HEK293 (cell line): ENCODE measurements at regions not wholly inside any gene's neighbourhood (a gene's known extent, or its start where the extent isn't known, plus 50 kb on each side); places are given as distances from the start of the nearest gene placed in this dataset.

Experiments used
- CTCF ChIA-PET: fragments of 350-600 bp; formaldehyde crosslinking; extraction: SDS; loops from one replicate; lab custom pipeline; 2021; ENCODE audit warnings: antibody characterized with exemption; lab: Yijun Ruan, JAX
- POLR2A ChIA-PET: fragments of 300-600 bp; formaldehyde crosslinking; extraction: SDS; loops from one replicate; lab custom pipeline; 2020; ENCODE audit warnings: antibody characterized with exemption, inconsistent platforms; lab: Yijun Ruan, JAX
- H3K27ac ChIP-seq: fragments of 200-500 bp; sonication (Bioruptor generic); 2 replicates; pipeline ENCODE4 v1.5.1; 2014; ENCODE audit warnings: low read depth, low read length, control low read depth, inconsistent platforms; ENCODE audit errors: extremely low read depth
- H3K36me3 ChIP-seq, 2 experiments: fragments of 200-500 bp in 1 of 2; sonication (Bioruptor generic) in 1 of 2; 1 replicate in 1 of 2; 2 replicates in 1 of 2; pipeline ENCODE4 v1.5.1; 2014 to 2017; ENCODE audit warnings: inconsistent platforms in 2 of 2, low read length in 2 of 2; ENCODE audit not compliant: control insufficient read depth in 2 of 2, insufficient read depth in 1 of 2
- H3K4me1 ChIP-seq: fragments of 200-500 bp; sonication (Bioruptor generic); 2 replicates; pipeline ENCODE4 v1.5.1; 2014; ENCODE audit warnings: mild to moderate bottlenecking, low read length, inconsistent platforms; ENCODE audit not compliant: control insufficient read depth, insufficient read depth
- H3K4me3 ChIP-seq: 2 replicates; pipeline ENCODE4 v1.5.1; 2011; ENCODE audit warnings: low read depth, mild to moderate bottlenecking, control low read depth, low read length, moderate library complexity
- H3K9me3 ChIP-seq: fragments of 200-500 bp; sonication (Bioruptor generic); 2 replicates; pipeline ENCODE4 v1.5.1; 2014; ENCODE audit warnings: low read depth, low read length, inconsistent platforms; ENCODE audit not compliant: control insufficient read depth, insufficient read depth
- ATF2 ChIP-seq: fragments of 450-650 bp; formaldehyde crosslinking; IDR thresholded peaks from 2 replicates; pipeline ENCODE4 v1.5.1; 2016; ENCODE audit warnings: missing biosample characterization, missing genetic modification characterization, low read depth
- KLF1 ChIP-seq: fragments of 450-650 bp; formaldehyde crosslinking; IDR thresholded peaks from 2 replicates; pipeline ENCODE4 v1.5.1; 2016; ENCODE audit warnings: missing biosample characterization, missing genetic modification characterization
- REST ChIP-seq: fragments of 450-650 bp; formaldehyde crosslinking; IDR thresholded peaks from 2 replicates; pipeline ENCODE4 v1.5.1; 2016; ENCODE audit warnings: missing biosample characterization, missing genetic modification characterization
- ZBTB1 ChIP-seq: fragments of 450-650 bp; formaldehyde crosslinking; IDR thresholded peaks from 2 replicates; pipeline ENCODE4 v1.5.1; 2016; ENCODE audit warnings: missing biosample characterization, missing genetic modification characterization
- ZBTB21 ChIP-seq: fragments of 450-650 bp; formaldehyde crosslinking; IDR thresholded peaks from 2 replicates; pipeline ENCODE4 v1.5.1; 2017; ENCODE audit warnings: missing biosample characterization, missing genetic modification characterization
- ZBTB44 ChIP-seq: fragments of 450-650 bp; IDR thresholded peaks from 2 replicates; pipeline ENCODE4 v1.5.1; 2018; ENCODE audit warnings: missing biosample characterization, mild to moderate bottlenecking, missing genetic modification characterization
- ZFP37 ChIP-seq: fragments of 450-650 bp; formaldehyde crosslinking; IDR thresholded peaks from 2 replicates; pipeline ENCODE4 v1.5.1; 2016; ENCODE audit warnings: missing biosample characterization, missing genetic modification characterization
- ZIC2 ChIP-seq: fragments of 450-650 bp; formaldehyde crosslinking; IDR thresholded peaks from 2 replicates; pipeline ENCODE4 v1.5.1; 2016; ENCODE audit warnings: missing biosample characterization, missing genetic modification characterization
- ZNF140 ChIP-seq: fragments of 450-650 bp; formaldehyde crosslinking; IDR thresholded peaks from 2 replicates; pipeline ENCODE4 v1.5.1; 2016; ENCODE audit warnings: missing biosample characterization, missing genetic modification characterization
- ZNF266 ChIP-seq: fragments of 450-650 bp; formaldehyde crosslinking; IDR thresholded peaks from 2 replicates; pipeline ENCODE4 v1.5.1; 2016; ENCODE audit warnings: missing biosample characterization, missing genetic modification characterization, low read depth
- ZNF366 ChIP-seq: fragments of 450-650 bp; formaldehyde crosslinking; conservative IDR thresholded peaks from 2 replicates; pipeline ENCODE4 v1.5.1; 2016; ENCODE audit warnings: missing biosample characterization, missing genetic modification characterization
- ZNF549 ChIP-seq: fragments of 450-650 bp; IDR thresholded peaks from 2 replicates; pipeline ENCODE4 v1.5.1; 2018; ENCODE audit warnings: missing biosample characterization, missing genetic modification characterization, mild to moderate bottlenecking, inconsistent platforms, moderate library complexity
- ZNF777 ChIP-seq: fragments of 450-650 bp; formaldehyde crosslinking; IDR thresholded peaks from 2 replicates; pipeline ENCODE4 v1.5.1; 2017; ENCODE audit warnings: missing biosample characterization, missing genetic modification characterization, borderline replicate concordance
- TF ChIP-seq, protein P1 (sequence below): fragments of 450-650 bp; formaldehyde crosslinking; IDR thresholded peaks from 2 replicates; pipeline ENCODE4 v1.5.1; 2016; ENCODE audit warnings: missing biosample characterization, missing genetic modification characterization
- TF ChIP-seq, protein P2 (sequence below): fragments of 450-650 bp; formaldehyde crosslinking; IDR thresholded peaks from 2 replicates; pipeline ENCODE4 v1.5.1; 2016; ENCODE audit warnings: missing biosample characterization, missing genetic modification characterization
- TF ChIP-seq, protein P3 (sequence below): fragments of 450-650 bp; formaldehyde crosslinking; IDR thresholded peaks from 2 replicates; pipeline ENCODE4 v1.5.1; 2017; ENCODE audit warnings: missing biosample characterization, missing genetic modification characterization
- TF ChIP-seq, protein P4 (sequence below): fragments of 450-650 bp; formaldehyde crosslinking; IDR thresholded peaks from 2 replicates; pipeline ENCODE4 v1.5.1; 2016; ENCODE audit warnings: missing biosample characterization, missing genetic modification characterization

- TF ChIP-seq, protein P1, sequence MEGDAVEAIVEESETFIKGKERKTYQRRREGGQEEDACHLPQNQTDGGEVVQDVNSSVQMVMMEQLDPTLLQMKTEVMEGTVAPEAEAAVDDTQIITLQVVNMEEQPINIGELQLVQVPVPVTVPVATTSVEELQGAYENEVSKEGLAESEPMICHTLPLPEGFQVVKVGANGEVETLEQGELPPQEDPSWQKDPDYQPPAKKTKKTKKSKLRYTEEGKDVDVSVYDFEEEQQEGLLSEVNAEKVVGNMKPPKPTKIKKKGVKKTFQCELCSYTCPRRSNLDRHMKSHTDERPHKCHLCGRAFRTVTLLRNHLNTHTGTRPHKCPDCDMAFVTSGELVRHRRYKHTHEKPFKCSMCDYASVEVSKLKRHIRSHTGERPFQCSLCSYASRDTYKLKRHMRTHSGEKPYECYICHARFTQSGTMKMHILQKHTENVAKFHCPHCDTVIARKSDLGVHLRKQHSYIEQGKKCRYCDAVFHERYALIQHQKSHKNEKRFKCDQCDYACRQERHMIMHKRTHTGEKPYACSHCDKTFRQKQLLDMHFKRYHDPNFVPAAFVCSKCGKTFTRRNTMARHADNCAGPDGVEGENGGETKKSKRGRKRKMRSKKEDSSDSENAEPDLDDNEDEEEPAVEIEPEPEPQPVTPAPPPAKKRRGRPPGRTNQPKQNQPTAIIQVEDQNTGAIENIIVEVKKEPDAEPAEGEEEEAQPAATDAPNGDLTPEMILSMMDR = peak; percentile 13; the same call in 1 of the 2 replicates
- TF ChIP-seq, protein P2, sequence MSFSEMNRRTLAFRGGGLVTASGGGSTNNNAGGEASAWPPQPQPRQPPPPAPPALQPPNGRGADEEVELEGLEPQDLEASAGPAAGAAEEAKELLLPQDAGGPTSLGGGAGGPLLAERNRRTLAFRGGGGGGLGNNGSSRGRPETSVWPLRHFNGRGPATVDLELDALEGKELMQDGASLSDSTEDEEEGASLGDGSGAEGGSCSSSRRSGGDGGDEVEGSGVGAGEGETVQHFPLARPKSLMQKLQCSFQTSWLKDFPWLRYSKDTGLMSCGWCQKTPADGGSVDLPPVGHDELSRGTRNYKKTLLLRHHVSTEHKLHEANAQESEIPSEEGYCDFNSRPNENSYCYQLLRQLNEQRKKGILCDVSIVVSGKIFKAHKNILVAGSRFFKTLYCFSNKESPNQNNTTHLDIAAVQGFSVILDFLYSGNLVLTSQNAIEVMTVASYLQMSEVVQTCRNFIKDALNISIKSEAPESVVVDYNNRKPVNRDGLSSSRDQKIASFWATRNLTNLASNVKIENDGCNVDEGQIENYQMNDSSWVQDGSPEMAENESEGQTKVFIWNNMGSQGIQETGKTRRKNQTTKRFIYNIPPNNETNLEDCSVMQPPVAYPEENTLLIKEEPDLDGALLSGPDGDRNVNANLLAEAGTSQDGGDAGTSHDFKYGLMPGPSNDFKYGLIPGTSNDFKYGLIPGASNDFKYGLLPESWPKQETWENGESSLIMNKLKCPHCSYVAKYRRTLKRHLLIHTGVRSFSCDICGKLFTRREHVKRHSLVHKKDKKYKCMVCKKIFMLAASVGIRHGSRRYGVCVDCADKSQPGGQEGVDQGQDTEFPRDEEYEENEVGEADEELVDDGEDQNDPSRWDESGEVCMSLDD = peak; percentile 36
These were observed 125.8 kb downstream of the MRPL14 start (continued) for GRCh38 chr6:44001318-44002066.

- POLR2A ChIA-PET = interaction anchor here (0.6 kb wide), 1 partner anchor 129 kb away, joined by 4 read pairs; no protein-coding TSS in a partner anchor
- peaks cover 2% of the 10 kb centered on the region; the same call in 1 of the 2 replicates for H3K4me1 ChIP-seq
- CTCF ChIA-PET = interaction anchor here (0.6 to 1.5 kb wide), 14 partner anchors 9 to 643 kb away, joined by 3 to 5 read pairs (median 4); no protein-coding TSS in a partner anchor
- H3K36me3 ChIP-seq = no peaks in the 10 kb centered on the region
- H3K27ac ChIP-seq = no peak overlapping the region
- no peak overlapping the region for H3K4me3 ChIP-seq
- no peaks in the 10 kb centered on the region for H3K9me3 ChIP-seq
- TF ChIP-seq ZNF140 (tag by site-specific recombination) (no peak), ZBTB44 (tag by site-specific recombination) (no peak), ZBTB1 (tag by site-specific recombination) (no peak), ZNF366 (no peak), ZBTB21 (tag by site-specific recombination) (peak; percentile 63), ZIC2 (tag by site-specific recombination) (peak; percentile 81), ZNF777 (no peak), ZFP37 (tag by site-specific recombination) (no peak), ZNF266 (tag by site-specific recombination) (no peak), REST (tag by site-specific recombination) (no peak), ZNF549 (tag by site-specific recombination) (no peak), KLF1 (tag by site-specific recombination) (peak; percentile 80), ATF2 (tag by site-specific recombination) (no peak)
- TF ChIP-seq, protein P3, sequence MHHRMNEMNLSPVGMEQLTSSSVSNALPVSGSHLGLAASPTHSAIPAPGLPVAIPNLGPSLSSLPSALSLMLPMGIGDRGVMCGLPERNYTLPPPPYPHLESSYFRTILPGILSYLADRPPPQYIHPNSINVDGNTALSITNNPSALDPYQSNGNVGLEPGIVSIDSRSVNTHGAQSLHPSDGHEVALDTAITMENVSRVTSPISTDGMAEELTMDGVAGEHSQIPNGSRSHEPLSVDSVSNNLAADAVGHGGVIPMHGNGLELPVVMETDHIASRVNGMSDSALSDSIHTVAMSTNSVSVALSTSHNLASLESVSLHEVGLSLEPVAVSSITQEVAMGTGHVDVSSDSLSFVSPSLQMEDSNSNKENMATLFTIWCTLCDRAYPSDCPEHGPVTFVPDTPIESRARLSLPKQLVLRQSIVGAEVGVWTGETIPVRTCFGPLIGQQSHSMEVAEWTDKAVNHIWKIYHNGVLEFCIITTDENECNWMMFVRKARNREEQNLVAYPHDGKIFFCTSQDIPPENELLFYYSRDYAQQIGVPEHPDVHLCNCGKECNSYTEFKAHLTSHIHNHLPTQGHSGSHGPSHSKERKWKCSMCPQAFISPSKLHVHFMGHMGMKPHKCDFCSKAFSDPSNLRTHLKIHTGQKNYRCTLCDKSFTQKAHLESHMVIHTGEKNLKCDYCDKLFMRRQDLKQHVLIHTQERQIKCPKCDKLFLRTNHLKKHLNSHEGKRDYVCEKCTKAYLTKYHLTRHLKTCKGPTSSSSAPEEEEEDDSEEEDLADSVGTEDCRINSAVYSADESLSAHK = no peak
- TF ChIP-seq, protein P4, sequence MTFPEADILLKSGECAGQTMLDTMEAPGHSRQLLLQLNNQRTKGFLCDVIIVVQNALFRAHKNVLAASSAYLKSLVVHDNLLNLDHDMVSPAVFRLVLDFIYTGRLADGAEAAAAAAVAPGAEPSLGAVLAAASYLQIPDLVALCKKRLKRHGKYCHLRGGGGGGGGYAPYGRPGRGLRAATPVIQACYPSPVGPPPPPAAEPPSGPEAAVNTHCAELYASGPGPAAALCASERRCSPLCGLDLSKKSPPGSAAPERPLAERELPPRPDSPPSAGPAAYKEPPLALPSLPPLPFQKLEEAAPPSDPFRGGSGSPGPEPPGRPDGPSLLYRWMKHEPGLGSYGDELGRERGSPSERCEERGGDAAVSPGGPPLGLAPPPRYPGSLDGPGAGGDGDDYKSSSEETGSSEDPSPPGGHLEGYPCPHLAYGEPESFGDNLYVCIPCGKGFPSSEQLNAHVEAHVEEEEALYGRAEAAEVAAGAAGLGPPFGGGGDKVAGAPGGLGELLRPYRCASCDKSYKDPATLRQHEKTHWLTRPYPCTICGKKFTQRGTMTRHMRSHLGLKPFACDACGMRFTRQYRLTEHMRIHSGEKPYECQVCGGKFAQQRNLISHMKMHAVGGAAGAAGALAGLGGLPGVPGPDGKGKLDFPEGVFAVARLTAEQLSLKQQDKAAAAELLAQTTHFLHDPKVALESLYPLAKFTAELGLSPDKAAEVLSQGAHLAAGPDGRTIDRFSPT (tag by site-specific recombination) = no peak
These were observed 126.9 kb downstream of the MRPL14 start for GRCh38 chr6:44000164-44000842.
